Prostate gland (tissue), 2 donors: ENCODE measurements at regions not wholly inside any gene's neighbourhood (a gene's known extent, or its start where the extent isn't known, plus 50 kb on each side); places are given as distances from the start of the nearest gene placed in this dataset.

Source experiments
- POLR2A ChIP-seq: fragments of 450-650 bp; IDR thresholded peaks from one replicate; pipeline ENCODE4 v1.6.1; 2016; ENCODE audit warnings: antibody characterized with exemption, mild to moderate bottlenecking
- POLR2AphosphoS5 ChIP-seq: sonication (generic); formaldehyde crosslinking; IDR thresholded peaks from one replicate; pipeline ENCODE4 v1.6.1; 2017; ENCODE audit warnings: antibody characterized with exemption
- TF ChIP-seq, protein P1 (sequence below), 4 experiments: fragments of 200-600 bp in 2 of 4; fragments of 450-650 bp in 2 of 4; sonication (generic) in 2 of 4; IDR thresholded peaks; 1 replicate in 3 of 4; 2 replicates in 1 of 4; pipeline ENCODE4 v1.5.1; 2016 to 2019; ENCODE audit warnings: antibody characterized with exemption in 4 of 4, mild to moderate bottlenecking in 2 of 4, moderate library complexity in 2 of 4

DNA sequence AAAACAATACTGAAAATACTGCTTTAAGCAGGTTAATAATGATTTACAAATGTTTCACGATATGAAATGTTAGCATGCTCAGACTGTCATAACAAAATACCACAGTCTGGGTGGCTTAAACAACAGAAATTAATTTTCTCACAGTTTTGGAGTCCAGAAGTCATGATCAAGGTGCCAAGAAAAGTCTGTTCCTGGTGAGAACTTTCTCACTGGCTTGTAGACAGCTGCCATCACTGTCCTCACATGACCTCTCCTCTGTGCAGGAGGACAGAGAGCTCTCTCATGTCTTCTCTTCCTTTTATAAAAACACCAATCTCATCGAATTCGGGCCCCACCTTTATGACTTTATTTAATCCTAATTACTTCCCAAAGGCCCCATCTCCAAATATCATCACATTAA lies 426.7 kb downstream of the KLHL13 start:
- TF ChIP-seq, protein P1, sequence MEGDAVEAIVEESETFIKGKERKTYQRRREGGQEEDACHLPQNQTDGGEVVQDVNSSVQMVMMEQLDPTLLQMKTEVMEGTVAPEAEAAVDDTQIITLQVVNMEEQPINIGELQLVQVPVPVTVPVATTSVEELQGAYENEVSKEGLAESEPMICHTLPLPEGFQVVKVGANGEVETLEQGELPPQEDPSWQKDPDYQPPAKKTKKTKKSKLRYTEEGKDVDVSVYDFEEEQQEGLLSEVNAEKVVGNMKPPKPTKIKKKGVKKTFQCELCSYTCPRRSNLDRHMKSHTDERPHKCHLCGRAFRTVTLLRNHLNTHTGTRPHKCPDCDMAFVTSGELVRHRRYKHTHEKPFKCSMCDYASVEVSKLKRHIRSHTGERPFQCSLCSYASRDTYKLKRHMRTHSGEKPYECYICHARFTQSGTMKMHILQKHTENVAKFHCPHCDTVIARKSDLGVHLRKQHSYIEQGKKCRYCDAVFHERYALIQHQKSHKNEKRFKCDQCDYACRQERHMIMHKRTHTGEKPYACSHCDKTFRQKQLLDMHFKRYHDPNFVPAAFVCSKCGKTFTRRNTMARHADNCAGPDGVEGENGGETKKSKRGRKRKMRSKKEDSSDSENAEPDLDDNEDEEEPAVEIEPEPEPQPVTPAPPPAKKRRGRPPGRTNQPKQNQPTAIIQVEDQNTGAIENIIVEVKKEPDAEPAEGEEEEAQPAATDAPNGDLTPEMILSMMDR (IDR thresholded peaks at IDR 0.05) = no peak
- TF ChIP-seq POLR2A (no peak), POLR2AphosphoS5 (no peak)
